ENCODE measurements at regions not wholly inside any gene's neighbourhood (a gene's known extent, or its start where the extent isn't known, plus 50 kb on each side); places are given as distances from the start of the nearest gene placed in this dataset.

GRCh38 chr19:28196101-28196500, 1016.9 kb downstream of the UQCRFS1 start:
- POLR2A ChIA-PET, result interaction anchor here (0.7 kb wide), 1 partner anchor 10 kb away, joined by 3 read pairs; no protein-coding TSS in a partner anchor
- SMC1A ChIA-PET (ENCODE audit: uncharacterized antibody, unreplicated experiment), result no interaction called here
- RAD21 ChIA-PET (ENCODE audit: unreplicated experiment), result no interaction called here
- DNase-seq (ENCODE audit: low read depth, low spot score) (no peak), FAIRE-seq (no peak), ATAC-seq (no peak)
- no peak overlapping the region for H3K27ac ChIP-seq (ENCODE audit: control insufficient read depth, insufficient read depth)
- TF ChIP-seq SREBF1 (IDR thresholded peaks at IDR 0.05; ENCODE audit: low read length), result no peak
- no peak for TF ChIP-seq SRF (IDR thresholded peaks at IDR 0.05; ENCODE audit: low read depth in 2 of 2, low read length in 2 of 2)
- TF ChIP-seq HDAC6 (IDR thresholded peaks at IDR 0.05; ENCODE audit: unreplicated experiment), result no peak
- no peak for TF ChIP-seq BCLAF1 (IDR thresholded peaks at IDR 0.05)
- H3K27me3 ChIP-seq (replicated peaks in 1 of 2; ENCODE audit: control insufficient read depth in 2 of 2, insufficient read depth in 2 of 2, low read length in 1 of 2), result no peaks in the 10 kb centered on the region
- no peaks in the 10 kb centered on the region for H3K9me3 ChIP-seq (replicated peaks; ENCODE audit: control insufficient read depth, insufficient read depth, low read length)
- CTCF ChIA-PET, result interaction anchor here (0.9 kb wide), 1 partner anchor 10 kb away, joined by 3 read pairs; no protein-coding TSS in a partner anchor
- no peak overlapping the region for H2AFZ ChIP-seq (ENCODE audit: control insufficient read depth, low read depth, low read length)
- no peaks in the 10 kb centered on the region for H3K79me2 ChIP-seq (ENCODE audit: control insufficient read depth, insufficient read depth, low read length)
- no peaks in the 10 kb centered on the region for H4K20me1 ChIP-seq (ENCODE audit: control insufficient read depth, insufficient read depth)
- H3K4me3 ChIP-seq, result no peak overlapping the region
- no peaks in the 10 kb centered on the region for H3K4me1 ChIP-seq (ENCODE audit: control insufficient read depth, insufficient read depth, low read length)
- H3K36me3 ChIP-seq (ENCODE audit: control insufficient read depth in 2 of 2, insufficient read depth in 2 of 2, low read length in 1 of 2), result no peaks in the 10 kb centered on the region
- H3K4me2 ChIP-seq (ENCODE audit: control insufficient read depth, insufficient read depth), result no peak overlapping the region
- intact Hi-C loops (cut with micrococcal nuclease; ENCODE audit: unreplicated experiment), result no loop called here
- in situ Hi-C loops (cut with MboI), result no loop called here
- no TSS peak for BruUV-seq (replicated peaks)
- no peak overlapping the region for H3K9ac ChIP-seq (ENCODE audit: control insufficient read depth, insufficient read depth, low read length)
- 33% methylated on average over 3 of the region's 3 CpGs for WGBS (ENCODE audit: insufficient coverage, insufficient replicate concordance, low lambda C conversion rate, missing lambda C conversion rate)

GRCh38 chr19:28185646-28186045, 1027.3 kb downstream of the UQCRFS1 start:
- Histone ChIP-seq H3K4me3 (no peak overlapping the region), H2AFZ (ENCODE audit: control insufficient read depth, low read depth, low read length) (no peak overlapping the region), H3K9ac (ENCODE audit: control insufficient read depth, insufficient read depth, low read length) (no peak overlapping the region), H3K36me3 (ENCODE audit: control insufficient read depth in 2 of 2, insufficient read depth in 2 of 2, low read length in 1 of 2) (no peaks in the 10 kb centered on the region), H3K4me2 (ENCODE audit: control insufficient read depth, insufficient read depth) (no peak overlapping the region), H3K4me1 (ENCODE audit: control insufficient read depth, insufficient read depth, low read length) (no peaks in the 10 kb centered on the region), H3K79me2 (ENCODE audit: control insufficient read depth, insufficient read depth, low read length) (no peaks in the 10 kb centered on the region), H3K27me3 (replicated peaks in 1 of 2; ENCODE audit: control insufficient read depth in 2 of 2, insufficient read depth in 2 of 2, low read length in 1 of 2) (no peaks in the 10 kb centered on the region), H3K9me3 (replicated peaks; ENCODE audit: control insufficient read depth, insufficient read depth, low read length) (no peaks in the 10 kb centered on the region; the same call in 2 of the 3 replicates), H4K20me1 (ENCODE audit: control insufficient read depth, insufficient read depth) (no peaks in the 10 kb centered on the region), H3K27ac (ENCODE audit: control insufficient read depth, insufficient read depth) (no peak overlapping the region)
- no peak for DNase-seq (ENCODE audit: low read depth, low spot score)
- ChIA-PET CTCF (interaction anchor here (0.7 to 1.3 kb wide), 2 partner anchors 10 to 219 kb away, joined by 3 to 5 read pairs; no protein-coding TSS in a partner anchor), RAD21 (ENCODE audit: unreplicated experiment) (no interaction called here), SMC1A (ENCODE audit: uncharacterized antibody, unreplicated experiment) (interaction anchor here (1.1 to 2.2 kb wide), 2 partner anchors 12 to 23 kb away, joined by 4 to 6 read pairs; no protein-coding TSS in a partner anchor), POLR2A (interaction anchor here (0.6 kb wide), 2 partner anchors 11 to 117 kb away, joined by 3 to 4 read pairs; no protein-coding TSS in a partner anchor)
- no peak for ATAC-seq
- WGBS (ENCODE audit: insufficient coverage, insufficient replicate concordance, low lambda C conversion rate, missing lambda C conversion rate), result 8% methylated on average over 3 of the region's 3 CpGs
- BruUV-seq (replicated peaks), result no TSS peak
- intact Hi-C loops (cut with micrococcal nuclease; ENCODE audit: unreplicated experiment), result no loop called here
- in situ Hi-C loops (cut with MboI), result no loop called here
- no peak for FAIRE-seq
- TF ChIP-seq BRCA1 (IDR thresholded peaks at IDR 0.05; ENCODE audit: low read depth, low read length) (no peak), SREBF2 (IDR thresholded peaks at IDR 0.05; ENCODE audit: low read length) (no peak), EP300 (IDR thresholded peaks at IDR 0.05; ENCODE audit: borderline replicate concordance in 1 of 2, control insufficient read depth in 1 of 2, low read depth in 2 of 2, low read length in 2 of 2) (no peak), HCFC1 (IDR thresholded peaks at IDR 0.05; ENCODE audit: low read length) (no peak), E2F4 (IDR thresholded peaks at IDR 0.05; ENCODE audit: low read depth, low read length) (no peak), TCF12 (IDR thresholded peaks at IDR 0.05; ENCODE audit: low read depth, low read length) (no peak), JUND (IDR thresholded peaks at IDR 0.05; ENCODE audit: low read depth, low read length) (no peak), MAX (IDR thresholded peaks at IDR 0.05; ENCODE audit: low read depth, low read length) (no peak), SIN3A (IDR thresholded peaks at IDR 0.05; ENCODE audit: low read depth, low read length) (no peak), EZH2 (IDR thresholded peaks at IDR 0.05; ENCODE audit: borderline replicate concordance, control insufficient read depth, low read depth, low read length) (no peak), RBBP5 (conservative IDR thresholded peaks at IDR 0.05) (no peak)
